ENCODE measurements at regions not wholly inside any gene's neighbourhood (a gene's known extent, or its start where the extent isn't known, plus 50 kb on each side); places are given as distances from the start of the nearest gene placed in this dataset.

DNA sequence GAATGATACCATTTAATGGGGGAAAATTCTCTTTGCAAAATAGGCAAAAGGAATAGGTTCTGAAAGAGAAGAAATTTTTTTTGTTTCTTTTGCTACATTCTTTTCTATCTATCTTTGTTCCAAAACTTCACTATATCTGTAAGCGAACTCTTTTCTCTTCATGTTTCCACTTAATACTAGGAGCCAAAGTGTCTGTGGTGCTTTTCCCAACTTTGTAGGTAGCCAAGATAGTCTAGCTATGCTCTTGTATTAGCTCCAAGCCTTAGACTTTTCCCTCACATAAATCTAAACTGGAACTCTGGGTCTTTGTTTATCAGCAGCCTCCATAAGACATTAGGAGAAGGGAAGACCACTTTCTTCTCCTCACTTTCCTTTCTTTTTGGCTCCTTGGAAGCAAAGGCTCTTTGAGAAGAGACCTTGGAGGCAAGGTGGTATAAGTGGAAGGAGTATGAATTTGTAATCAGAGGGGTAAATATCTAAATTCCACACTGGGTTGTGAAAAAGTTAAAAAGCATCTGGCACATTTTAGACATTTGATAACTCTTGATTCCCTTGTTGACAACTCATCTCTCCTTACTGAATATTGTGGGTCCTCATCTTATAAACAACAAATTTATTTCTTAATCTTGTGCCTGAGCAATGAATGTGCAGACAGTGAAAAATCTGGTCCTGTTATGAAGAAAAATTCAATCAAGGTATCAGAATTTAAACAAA, 130.0 kb downstream of the EHF start:
- no peak for TF ChIP-seq POLR2A (IDR thresholded peaks at IDR 0.05; ENCODE audit: borderline replicate concordance, extremely low read depth, insufficient read depth, insufficient read length)
- no peak for TF ChIP-seq EZH2 (IDR thresholded peaks at IDR 0.05)
- TF ChIP-seq, protein P1, sequence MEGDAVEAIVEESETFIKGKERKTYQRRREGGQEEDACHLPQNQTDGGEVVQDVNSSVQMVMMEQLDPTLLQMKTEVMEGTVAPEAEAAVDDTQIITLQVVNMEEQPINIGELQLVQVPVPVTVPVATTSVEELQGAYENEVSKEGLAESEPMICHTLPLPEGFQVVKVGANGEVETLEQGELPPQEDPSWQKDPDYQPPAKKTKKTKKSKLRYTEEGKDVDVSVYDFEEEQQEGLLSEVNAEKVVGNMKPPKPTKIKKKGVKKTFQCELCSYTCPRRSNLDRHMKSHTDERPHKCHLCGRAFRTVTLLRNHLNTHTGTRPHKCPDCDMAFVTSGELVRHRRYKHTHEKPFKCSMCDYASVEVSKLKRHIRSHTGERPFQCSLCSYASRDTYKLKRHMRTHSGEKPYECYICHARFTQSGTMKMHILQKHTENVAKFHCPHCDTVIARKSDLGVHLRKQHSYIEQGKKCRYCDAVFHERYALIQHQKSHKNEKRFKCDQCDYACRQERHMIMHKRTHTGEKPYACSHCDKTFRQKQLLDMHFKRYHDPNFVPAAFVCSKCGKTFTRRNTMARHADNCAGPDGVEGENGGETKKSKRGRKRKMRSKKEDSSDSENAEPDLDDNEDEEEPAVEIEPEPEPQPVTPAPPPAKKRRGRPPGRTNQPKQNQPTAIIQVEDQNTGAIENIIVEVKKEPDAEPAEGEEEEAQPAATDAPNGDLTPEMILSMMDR (IDR thresholded peaks at IDR 0.05 in 2 of 3, conservative IDR thresholded peaks at IDR 0.05 in 1 of 3; ENCODE audit: borderline replicate concordance in 1 of 3, insufficient read depth in 1 of 3, low read depth in 2 of 3, low read length in 2 of 3) = no peak
